ENCODE measurements at regions not wholly inside any gene's neighbourhood (a gene's known extent, or its start where the extent isn't known, plus 50 kb on each side); places are given as distances from the start of the nearest gene placed in this dataset.

DNA sequence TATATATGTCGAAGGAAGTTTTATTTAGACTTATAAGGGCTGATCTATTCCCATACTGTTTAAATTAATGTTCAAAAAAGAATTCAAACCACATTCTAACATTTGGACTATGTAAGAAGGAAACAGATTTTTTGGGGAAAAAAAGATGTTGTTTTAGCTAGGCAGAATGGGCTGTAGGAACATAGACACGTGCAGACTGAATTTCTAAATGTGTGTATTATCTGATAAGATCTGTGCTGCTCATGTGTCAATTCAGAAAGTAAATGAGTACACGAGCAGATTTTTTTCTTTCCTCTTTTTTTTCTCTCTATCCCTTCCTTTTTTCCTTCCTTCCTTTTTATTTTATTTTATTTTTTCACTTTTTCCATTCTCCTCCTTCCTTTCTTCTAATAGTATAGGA, 259.5 kb upstream of the KCNH8 start:
- no TSS peak for BruUV-seq (replicated peaks)
- H3K27me3 Mint-ChIP-seq (ENCODE audit: insufficient read depth, unreplicated experiment): peaks cover 11% of the 10 kb centered on the region
- no peaks in the 10 kb centered on the region for H3K4me1 Mint-ChIP-seq (ENCODE audit: low read depth, unreplicated experiment)

GRCh38 chr3:18888370-18888769, 259.9 kb upstream of the KCNH8 start:
- no TSS peak for BruUV-seq (replicated peaks)
- Mint-ChIP-seq H3K4me3 (ENCODE audit: unreplicated experiment) (no peak overlapping the region), H3K36me3 (ENCODE audit: insufficient read depth, unreplicated experiment) (no peaks in the 10 kb centered on the region), H3K9me3 (ENCODE audit: unreplicated experiment) (no peaks in the 10 kb centered on the region), H3K4me1 (ENCODE audit: low read depth, unreplicated experiment) (no peaks in the 10 kb centered on the region), H3K27ac (ENCODE audit: unreplicated experiment) (no peak overlapping the region), H3K27me3 (ENCODE audit: insufficient read depth, unreplicated experiment) (peaks cover 11% of the 10 kb centered on the region)
- ChIA-PET CTCF (no interaction called here), POLR2A (no interaction called here)
- no peaks in the 10 kb centered on the region for H3K27me3 ChIP-seq (replicated peaks; ENCODE audit: control insufficient read depth, insufficient read depth, low read length)
- intact Hi-C loops (cut with micrococcal nuclease; ENCODE audit: unreplicated experiment): loop anchor here (1.0 to 2.0 kb wide), 2 partner anchors 100 to 142 kb away; no protein-coding TSS in a partner anchor
- DNase-seq: no peak
- H3K4me3 ChIP-seq (ENCODE audit: low read depth, low read length): no peak overlapping the region
- peak in 1 of 2 experiments; percentile 28 for TF ChIP-seq CTCF (IDR thresholded peaks at IDR 0.05; ENCODE audit: insufficient read depth in 1 of 2, low read depth in 1 of 2, low read length in 1 of 2, severe bottlenecking in 1 of 2, unreplicated experiment in 1 of 2)
- no peaks in the 10 kb centered on the region for H3K9me3 ChIP-seq
- H3K36me3 ChIP-seq (ENCODE audit: control insufficient read depth, insufficient read depth, low read length): no peaks in the 10 kb centered on the region
- H3K4me1 ChIP-seq: no peaks in the 10 kb centered on the region

More for the DNA sequence above, 259.5 kb upstream of the KCNH8 start:
- ChIA-PET CTCF (no interaction called here), POLR2A (no interaction called here)
- intact Hi-C loops (cut with micrococcal nuclease; ENCODE audit: unreplicated experiment): loop anchor here (1.0 to 2.0 kb wide), 2 partner anchors 99 to 142 kb away; no protein-coding TSS in a partner anchor
- no peak for TF ChIP-seq CTCF (IDR thresholded peaks at IDR 0.05; ENCODE audit: insufficient read depth in 1 of 2, low read depth in 1 of 2, low read length in 1 of 2, severe bottlenecking in 1 of 2, unreplicated experiment in 1 of 2)
- Mint-ChIP-seq H3K36me3 (ENCODE audit: insufficient read depth, unreplicated experiment) (no peaks in the 10 kb centered on the region), H3K9me3 (ENCODE audit: unreplicated experiment) (no peaks in the 10 kb centered on the region), H3K27ac (ENCODE audit: unreplicated experiment) (no peak overlapping the region), H3K4me3 (ENCODE audit: unreplicated experiment) (no peak overlapping the region)
- no peak for DNase-seq
- H3K27me3 ChIP-seq (replicated peaks; ENCODE audit: control insufficient read depth, insufficient read depth, low read length): no peaks in the 10 kb centered on the region
- H3K36me3 ChIP-seq (ENCODE audit: control insufficient read depth, insufficient read depth, low read length): no peaks in the 10 kb centered on the region
- H3K4me3 ChIP-seq (ENCODE audit: low read depth, low read length): no peak overlapping the region
- H3K9me3 ChIP-seq: no peaks in the 10 kb centered on the region
- no peaks in the 10 kb centered on the region for H3K4me1 ChIP-seq

DNA sequence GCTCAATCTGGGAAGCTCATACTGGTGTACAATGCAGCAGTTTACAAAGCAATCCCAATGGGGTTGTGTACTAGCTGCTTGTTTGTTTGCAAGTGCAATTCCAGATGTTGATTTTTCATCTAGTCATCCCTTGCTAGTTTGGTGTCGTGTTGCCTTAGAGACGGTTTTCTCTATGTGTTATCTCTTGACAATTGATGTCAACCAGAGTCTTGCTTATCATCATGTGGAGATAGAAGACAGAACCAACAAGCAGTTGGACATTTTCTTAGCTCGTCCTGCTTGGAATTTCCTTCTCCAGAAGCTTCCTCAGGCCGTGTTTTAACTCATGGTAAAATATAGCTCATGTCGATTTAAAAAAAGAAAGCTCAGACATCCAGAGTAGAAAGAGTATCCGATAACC, 262.0 kb upstream of the KCNH8 start:
- Mint-ChIP-seq H3K36me3 (ENCODE audit: insufficient read depth, unreplicated experiment) (no peaks in the 10 kb centered on the region), H3K27ac (ENCODE audit: unreplicated experiment) (no peak overlapping the region), H3K4me1 (ENCODE audit: low read depth, unreplicated experiment) (no peaks in the 10 kb centered on the region), H3K9me3 (ENCODE audit: unreplicated experiment) (no peaks in the 10 kb centered on the region), H3K27me3 (ENCODE audit: insufficient read depth, unreplicated experiment) (peaks cover 9% of the 10 kb centered on the region), H3K4me3 (ENCODE audit: unreplicated experiment) (no peak overlapping the region)
- H3K4me3 ChIP-seq (ENCODE audit: low read depth, low read length): no peak overlapping the region
- POLR2A ChIA-PET: no interaction called here
- H3K36me3 ChIP-seq (ENCODE audit: control insufficient read depth, insufficient read depth, low read length): no peaks in the 10 kb centered on the region
- no peaks in the 10 kb centered on the region for H3K9me3 ChIP-seq
- H3K4me1 ChIP-seq: no peaks in the 10 kb centered on the region
- no peaks in the 10 kb centered on the region for H3K27me3 ChIP-seq (replicated peaks; ENCODE audit: control insufficient read depth, insufficient read depth, low read length)
- no peak for TF ChIP-seq CTCF (IDR thresholded peaks at IDR 0.05; ENCODE audit: insufficient read depth in 1 of 2, low read depth in 1 of 2, low read length in 1 of 2, severe bottlenecking in 1 of 2, unreplicated experiment in 1 of 2)
- no peak for DNase-seq
- intact Hi-C loops (cut with micrococcal nuclease; ENCODE audit: unreplicated experiment): no loop called here
- CTCF ChIA-PET: no interaction called here
- BruUV-seq (replicated peaks): no TSS peak

Measured in Caco-2 (cell line).